Tibial nerve (tissue), 3 donors: ENCODE measurements at regions not wholly inside any gene's neighbourhood (a gene's known extent, or its start where the extent isn't known, plus 50 kb on each side); places are given as distances from the start of the nearest gene placed in this dataset.
"Not testable (repeated sequence)": the region's sequence is repeated elsewhere in the genome, so short reads cannot be mapped to it uniquely, and the experiment has no call there.

Experiments used
- POLR2A ChIP-seq, 2 donors: fragments of 450-650 bp; IDR thresholded peaks; one replicate each; pipeline ENCODE4 v1.6.1; 2017; ENCODE audit warnings: antibody characterized with exemption in 2 of 2, mild to moderate bottlenecking in 2 of 2, moderate library complexity in 2 of 2
- TF ChIP-seq, protein P1 (sequence below), 5 experiments: fragments of 200-600 bp in 3 of 5; fragments of 450-650 bp in 2 of 5; sonication (generic) in 3 of 5; IDR thresholded peaks; one replicate each; pipeline ENCODE4 v1.5.1; 2016 to 2019; ENCODE audit warnings: antibody characterized with exemption in 5 of 5, mild to moderate bottlenecking in 3 of 5, moderate library complexity in 2 of 5

DNA sequence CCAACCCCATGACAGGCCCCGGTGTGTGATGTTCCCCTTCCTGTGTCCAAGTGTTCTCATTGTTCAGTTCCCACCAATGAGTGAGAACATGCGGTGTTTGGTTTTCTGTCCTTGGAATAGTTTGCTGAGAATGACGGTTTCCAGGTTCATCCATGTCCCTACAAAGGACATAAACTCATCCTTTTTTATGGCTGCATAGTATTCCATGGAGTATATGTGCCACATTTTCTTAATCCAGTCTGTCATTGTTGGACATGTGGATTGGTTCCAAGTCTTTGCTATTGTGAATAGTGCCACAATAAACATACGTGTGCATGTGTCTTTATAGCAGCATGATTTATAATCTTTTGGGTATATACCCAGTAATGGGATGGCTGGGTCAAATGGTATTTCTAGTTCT, 293.1 kb downstream of the GATA3 start:
- TF ChIP-seq POLR2A (IDR thresholded peaks at IDR 0.05), result not testable (repeated sequence)
- TF ChIP-seq, protein P1, sequence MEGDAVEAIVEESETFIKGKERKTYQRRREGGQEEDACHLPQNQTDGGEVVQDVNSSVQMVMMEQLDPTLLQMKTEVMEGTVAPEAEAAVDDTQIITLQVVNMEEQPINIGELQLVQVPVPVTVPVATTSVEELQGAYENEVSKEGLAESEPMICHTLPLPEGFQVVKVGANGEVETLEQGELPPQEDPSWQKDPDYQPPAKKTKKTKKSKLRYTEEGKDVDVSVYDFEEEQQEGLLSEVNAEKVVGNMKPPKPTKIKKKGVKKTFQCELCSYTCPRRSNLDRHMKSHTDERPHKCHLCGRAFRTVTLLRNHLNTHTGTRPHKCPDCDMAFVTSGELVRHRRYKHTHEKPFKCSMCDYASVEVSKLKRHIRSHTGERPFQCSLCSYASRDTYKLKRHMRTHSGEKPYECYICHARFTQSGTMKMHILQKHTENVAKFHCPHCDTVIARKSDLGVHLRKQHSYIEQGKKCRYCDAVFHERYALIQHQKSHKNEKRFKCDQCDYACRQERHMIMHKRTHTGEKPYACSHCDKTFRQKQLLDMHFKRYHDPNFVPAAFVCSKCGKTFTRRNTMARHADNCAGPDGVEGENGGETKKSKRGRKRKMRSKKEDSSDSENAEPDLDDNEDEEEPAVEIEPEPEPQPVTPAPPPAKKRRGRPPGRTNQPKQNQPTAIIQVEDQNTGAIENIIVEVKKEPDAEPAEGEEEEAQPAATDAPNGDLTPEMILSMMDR (IDR thresholded peaks at IDR 0.05), result not testable (repeated sequence)
